ENCODE measurements at regions not wholly inside any gene's neighbourhood (a gene's known extent, or its start where the extent isn't known, plus 50 kb on each side); places are given as distances from the start of the nearest gene placed in this dataset.

DNA sequence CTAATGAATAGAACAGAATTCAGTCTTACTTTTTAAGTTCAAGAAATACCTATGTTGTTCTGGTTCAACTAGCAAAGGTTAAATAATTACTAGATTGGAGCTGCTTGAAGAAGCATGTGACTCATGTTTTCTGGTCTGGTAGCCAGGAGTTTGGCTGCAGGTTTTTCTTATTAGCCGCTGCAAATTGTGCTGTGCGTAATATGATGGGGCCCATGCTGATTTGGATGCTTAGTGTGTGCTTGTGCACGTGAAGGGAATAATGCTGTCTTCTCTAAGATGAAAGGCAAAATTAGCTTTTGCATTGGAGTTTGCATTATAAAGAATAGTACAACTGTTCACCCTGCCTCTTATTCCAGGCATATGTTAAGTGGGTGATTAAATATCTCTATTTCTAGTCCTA is 219.6 kb downstream of the SNCA start:
- Histone ChIP-seq H3K4me3 (ENCODE audit: control insufficient read depth in 2 of 3, extremely low read depth in 1 of 3, insufficient read depth in 2 of 3, low read depth in 1 of 3, low read length in 3 of 3) (no peak overlapping the region), H3K27ac (ENCODE audit: control insufficient read depth, insufficient read depth, low read length) (no peak overlapping the region), H3K79me2 (ENCODE audit: control insufficient read depth, insufficient read depth, low read length) (no peaks in the 10 kb centered on the region), H3K9me3 (ENCODE audit: control insufficient read depth, low read depth, low read length) (no peaks in the 10 kb centered on the region), H3K9me1 (ENCODE audit: control insufficient read depth, extremely low read depth, insufficient read depth, low read length) (no peaks in the 10 kb centered on the region), H3K9ac (ENCODE audit: control insufficient read depth, extremely low read depth, insufficient read depth, low read length) (no peak overlapping the region), H3K4me2 (ENCODE audit: control insufficient read depth, extremely low read depth, insufficient read depth, low read depth, low read length) (no peak overlapping the region), H3K36me3 (ENCODE audit: control insufficient read depth in 2 of 2, extremely low read depth in 1 of 2, insufficient read depth in 2 of 2, low read length in 2 of 2) (no peaks in the 10 kb centered on the region), H4K20me1 (ENCODE audit: control insufficient read depth, extremely low read depth, insufficient read depth, low read length) (no peaks in the 10 kb centered on the region), H2AFZ (ENCODE audit: control insufficient read depth, low read length) (no peak overlapping the region), H3K27me3 (ENCODE audit: control insufficient read depth, extremely low read depth, insufficient read depth, low read length) (no peaks in the 10 kb centered on the region), H3K4me1 (ENCODE audit: control insufficient read depth, extremely low read depth, insufficient read depth, low read length) (no peaks in the 10 kb centered on the region)
- dilution Hi-C loops (cut with MboI; ENCODE audit: extremely low pct_ligation_motif_present, low sequenced_read_pairs): no loop called here
- DNase-seq (ENCODE audit: low read depth, low spot score) (no peak), FAIRE-seq (no peak)
- TF ChIP-seq, protein P1, sequence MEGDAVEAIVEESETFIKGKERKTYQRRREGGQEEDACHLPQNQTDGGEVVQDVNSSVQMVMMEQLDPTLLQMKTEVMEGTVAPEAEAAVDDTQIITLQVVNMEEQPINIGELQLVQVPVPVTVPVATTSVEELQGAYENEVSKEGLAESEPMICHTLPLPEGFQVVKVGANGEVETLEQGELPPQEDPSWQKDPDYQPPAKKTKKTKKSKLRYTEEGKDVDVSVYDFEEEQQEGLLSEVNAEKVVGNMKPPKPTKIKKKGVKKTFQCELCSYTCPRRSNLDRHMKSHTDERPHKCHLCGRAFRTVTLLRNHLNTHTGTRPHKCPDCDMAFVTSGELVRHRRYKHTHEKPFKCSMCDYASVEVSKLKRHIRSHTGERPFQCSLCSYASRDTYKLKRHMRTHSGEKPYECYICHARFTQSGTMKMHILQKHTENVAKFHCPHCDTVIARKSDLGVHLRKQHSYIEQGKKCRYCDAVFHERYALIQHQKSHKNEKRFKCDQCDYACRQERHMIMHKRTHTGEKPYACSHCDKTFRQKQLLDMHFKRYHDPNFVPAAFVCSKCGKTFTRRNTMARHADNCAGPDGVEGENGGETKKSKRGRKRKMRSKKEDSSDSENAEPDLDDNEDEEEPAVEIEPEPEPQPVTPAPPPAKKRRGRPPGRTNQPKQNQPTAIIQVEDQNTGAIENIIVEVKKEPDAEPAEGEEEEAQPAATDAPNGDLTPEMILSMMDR (optimal IDR thresholded peaks at IDR 0.05 in 1 of 3, IDR thresholded peaks at IDR 0.05 in 1 of 3, conservative IDR thresholded peaks at IDR 0.05 in 1 of 3; ENCODE audit: extremely low read depth in 1 of 3, insufficient read depth in 2 of 3, low read length in 3 of 3): no peak
- no peak for TF ChIP-seq EZH2 (IDR thresholded peaks at IDR 0.05; ENCODE audit: low read length)

DNA sequence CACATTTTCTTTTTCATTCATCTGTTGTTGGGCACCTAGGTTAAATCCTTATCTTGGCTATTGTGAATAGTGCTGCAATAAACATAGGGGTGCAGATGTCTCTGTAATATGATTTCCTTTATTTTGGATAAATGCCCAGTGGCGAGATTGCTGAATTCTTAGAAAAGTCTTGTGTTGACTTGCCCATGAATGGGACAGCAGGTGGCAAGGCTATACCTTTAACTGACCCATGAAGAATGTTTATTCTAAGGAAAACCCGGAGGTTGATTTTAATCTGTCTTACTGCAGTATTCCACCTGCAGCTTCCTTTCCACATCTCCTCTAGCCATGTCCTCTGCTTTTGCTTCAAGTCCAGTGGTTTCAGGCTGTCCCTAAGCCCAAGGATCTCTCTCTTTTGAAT is 220.6 kb downstream of the SNCA start:
- Histone ChIP-seq H3K4me3 (ENCODE audit: control insufficient read depth in 2 of 3, extremely low read depth in 1 of 3, insufficient read depth in 2 of 3, low read depth in 1 of 3, low read length in 3 of 3) (no peak overlapping the region), H3K27ac (ENCODE audit: control insufficient read depth, insufficient read depth, low read length) (no peak overlapping the region), H3K9ac (ENCODE audit: control insufficient read depth, extremely low read depth, insufficient read depth, low read length) (no peak overlapping the region), H2AFZ (ENCODE audit: control insufficient read depth, low read length) (no peak overlapping the region), H3K36me3 (ENCODE audit: control insufficient read depth in 2 of 2, extremely low read depth in 1 of 2, insufficient read depth in 2 of 2, low read length in 2 of 2) (no peaks in the 10 kb centered on the region), H3K4me1 (ENCODE audit: control insufficient read depth, extremely low read depth, insufficient read depth, low read length) (no peaks in the 10 kb centered on the region), H3K9me1 (ENCODE audit: control insufficient read depth, extremely low read depth, insufficient read depth, low read length) (no peaks in the 10 kb centered on the region), H3K9me3 (ENCODE audit: control insufficient read depth, low read depth, low read length) (no peaks in the 10 kb centered on the region), H3K27me3 (ENCODE audit: control insufficient read depth, extremely low read depth, insufficient read depth, low read length) (no peaks in the 10 kb centered on the region), H3K4me2 (ENCODE audit: control insufficient read depth, extremely low read depth, insufficient read depth, low read depth, low read length) (no peak overlapping the region), H4K20me1 (ENCODE audit: control insufficient read depth, extremely low read depth, insufficient read depth, low read length) (no peaks in the 10 kb centered on the region), H3K79me2 (ENCODE audit: control insufficient read depth, insufficient read depth, low read length) (no peaks in the 10 kb centered on the region)
- no peak for TF ChIP-seq EZH2 (IDR thresholded peaks at IDR 0.05; ENCODE audit: low read length)
- TF ChIP-seq, protein P1 (optimal IDR thresholded peaks at IDR 0.05 in 1 of 3, IDR thresholded peaks at IDR 0.05 in 1 of 3, conservative IDR thresholded peaks at IDR 0.05 in 1 of 3; ENCODE audit: extremely low read depth in 1 of 3, insufficient read depth in 2 of 3, low read length in 3 of 3): no peak
- no peak for FAIRE-seq
- no peak for DNase-seq (ENCODE audit: low read depth, low spot score)
- dilution Hi-C loops (cut with MboI; ENCODE audit: extremely low pct_ligation_motif_present, low sequenced_read_pairs): no loop called here

All from keratinocyte (primary cell).